ENCODE measurements at regions not wholly inside any gene's neighbourhood (a gene's known extent, or its start where the extent isn't known, plus 50 kb on each side); places are given as distances from the start of the nearest gene placed in this dataset.

GRCh38 chr6:22208026-22208425 lies 88.8 kb downstream of the PRL start:
- TF ChIP-seq CTCF (IDR thresholded peaks at IDR 0.05; ENCODE audit: extremely low read depth in 1 of 2, insufficient read depth in 1 of 2, low read depth in 1 of 2, low read length in 2 of 2), result no peak
- no peak for TF ChIP-seq POLR2AphosphoS5 (IDR thresholded peaks at IDR 0.05; ENCODE audit: insufficient read depth, low read depth, low read length)
- no peak for TF ChIP-seq GATA2 (IDR thresholded peaks at IDR 0.05; ENCODE audit: insufficient read depth, insufficient read length, low read depth, low read length)
- no peak for TF ChIP-seq MAX (IDR thresholded peaks at IDR 0.05; ENCODE audit: insufficient read depth, insufficient read length)
- TF ChIP-seq POLR2A (IDR thresholded peaks at IDR 0.05; ENCODE audit: low read depth, low read length), result no peak

Measured in endothelial cell of umbilical vein (primary cell).